Kidney epithelial cell (primary cell): ENCODE measurements at regions not wholly inside any gene's neighbourhood (a gene's known extent, or its start where the extent isn't known, plus 50 kb on each side); places are given as distances from the start of the nearest gene placed in this dataset.

Experiments used
- DNase-seq: peaks from one replicate; pipeline ENCODE4 v3.0.0-alpha.2; 2010; ENCODE audit warnings: low read depth
- H3K27me3 ChIP-seq: 2 replicates; pipeline ENCODE4 v1.6.0; 2011; ENCODE audit warnings: low read length; ENCODE audit not compliant: control insufficient read depth, insufficient read depth
- H3K36me3 ChIP-seq: 2 replicates; pipeline ENCODE4 v1.5.1; 2011; ENCODE audit warnings: low read length; ENCODE audit not compliant: control insufficient read depth, insufficient read depth
- H3K4me3 ChIP-seq: 2 replicates; pipeline ENCODE4 v1.5.1; 2011; ENCODE audit warnings: low read depth, mild to moderate bottlenecking, control low read depth, low read length
- TF ChIP-seq, protein P1 (sequence below): IDR thresholded peaks from 2 replicates; pipeline ENCODE4 v1.5.1; 2011; ENCODE audit warnings: mild to moderate bottlenecking, moderate library complexity, low read length, control low read depth, inconsistent platforms; ENCODE audit not compliant: insufficient read depth, poor library complexity, severe bottlenecking

DNA sequence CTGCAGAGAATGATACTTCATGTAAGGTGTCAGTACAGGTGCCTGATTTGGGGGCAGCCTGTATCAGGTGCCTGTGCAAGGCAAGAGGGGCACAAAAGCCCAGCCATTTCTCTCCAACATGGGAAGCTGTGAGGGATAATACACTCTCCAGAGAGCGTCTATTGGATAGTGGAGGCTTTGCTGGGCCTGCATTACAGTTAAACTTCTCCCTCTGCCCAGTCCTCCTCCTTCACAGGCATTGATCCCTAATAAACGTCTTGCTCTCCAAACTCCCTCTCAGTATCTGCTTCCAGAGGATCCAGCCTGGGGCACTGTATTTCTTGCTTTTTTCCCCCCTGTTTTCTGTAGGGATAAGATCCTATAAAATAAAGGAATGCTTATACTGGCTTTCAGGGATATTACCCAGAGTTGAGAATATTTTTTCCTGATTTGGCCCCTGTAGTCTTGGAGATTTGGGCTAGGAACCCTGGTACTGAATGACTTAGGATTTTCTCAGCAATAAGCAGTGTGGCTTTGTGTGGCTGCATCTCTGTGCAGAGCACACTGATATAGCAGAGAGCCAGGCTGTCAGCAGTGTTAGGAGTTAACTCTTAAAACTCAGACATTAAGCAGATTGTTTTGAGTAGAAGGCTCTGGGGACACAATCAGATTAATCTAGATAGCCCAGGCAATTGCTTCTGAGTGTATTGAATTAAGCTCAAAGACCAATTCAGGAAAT, 330.6 kb downstream of the CYRIA start:
- Histone ChIP-seq H3K4me3 (no peak overlapping the region), H3K27me3 (no peaks in the 10 kb centered on the region), H3K36me3 (no peaks in the 10 kb centered on the region)
- no peak for DNase-seq
- TF ChIP-seq, protein P1, sequence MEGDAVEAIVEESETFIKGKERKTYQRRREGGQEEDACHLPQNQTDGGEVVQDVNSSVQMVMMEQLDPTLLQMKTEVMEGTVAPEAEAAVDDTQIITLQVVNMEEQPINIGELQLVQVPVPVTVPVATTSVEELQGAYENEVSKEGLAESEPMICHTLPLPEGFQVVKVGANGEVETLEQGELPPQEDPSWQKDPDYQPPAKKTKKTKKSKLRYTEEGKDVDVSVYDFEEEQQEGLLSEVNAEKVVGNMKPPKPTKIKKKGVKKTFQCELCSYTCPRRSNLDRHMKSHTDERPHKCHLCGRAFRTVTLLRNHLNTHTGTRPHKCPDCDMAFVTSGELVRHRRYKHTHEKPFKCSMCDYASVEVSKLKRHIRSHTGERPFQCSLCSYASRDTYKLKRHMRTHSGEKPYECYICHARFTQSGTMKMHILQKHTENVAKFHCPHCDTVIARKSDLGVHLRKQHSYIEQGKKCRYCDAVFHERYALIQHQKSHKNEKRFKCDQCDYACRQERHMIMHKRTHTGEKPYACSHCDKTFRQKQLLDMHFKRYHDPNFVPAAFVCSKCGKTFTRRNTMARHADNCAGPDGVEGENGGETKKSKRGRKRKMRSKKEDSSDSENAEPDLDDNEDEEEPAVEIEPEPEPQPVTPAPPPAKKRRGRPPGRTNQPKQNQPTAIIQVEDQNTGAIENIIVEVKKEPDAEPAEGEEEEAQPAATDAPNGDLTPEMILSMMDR: no peak

DNA sequence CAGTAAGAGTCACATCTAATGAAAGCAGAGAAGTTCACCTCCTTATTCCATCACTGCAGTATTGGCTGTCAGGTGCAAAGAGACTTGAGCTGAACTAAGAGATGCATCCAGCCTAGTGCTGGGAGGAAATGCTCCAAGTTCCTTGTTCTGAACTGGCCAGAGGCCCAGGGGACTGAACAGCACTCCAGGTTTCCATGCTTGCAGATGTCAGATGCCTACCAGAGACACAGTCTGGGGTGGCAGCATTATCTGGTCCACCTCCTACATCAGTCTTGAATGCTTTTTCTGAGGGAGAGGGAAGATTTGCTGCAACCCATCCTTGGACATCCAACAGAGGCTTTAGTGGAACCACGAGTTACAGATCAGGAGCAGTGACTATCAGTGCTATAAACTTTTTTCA, 331.3 kb downstream of the CYRIA start:
- no peak for DNase-seq
- no peaks in the 10 kb centered on the region for H3K36me3 ChIP-seq
- TF ChIP-seq, protein P1: no peak
- no peak overlapping the region for H3K4me3 ChIP-seq
- H3K27me3 ChIP-seq: no peaks in the 10 kb centered on the region

DNA sequence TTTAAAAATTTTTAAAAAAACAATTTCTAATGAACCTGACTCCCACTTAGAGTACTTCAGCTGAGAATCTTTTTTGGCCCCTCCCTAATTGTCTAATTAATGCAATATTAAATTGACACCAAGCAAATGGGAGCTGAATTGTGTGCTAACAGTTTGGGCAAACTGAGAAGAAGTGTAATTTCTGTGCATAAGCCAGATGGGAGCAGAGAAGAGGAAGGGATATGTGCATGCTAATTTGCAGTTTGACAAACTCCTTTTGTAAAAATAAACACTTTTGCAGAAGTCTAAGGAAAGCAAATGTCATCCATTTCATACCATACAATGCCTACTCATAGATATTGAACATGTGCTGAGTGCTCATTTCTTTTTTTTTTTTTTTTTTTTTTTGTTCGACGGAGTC, 332.0 kb downstream of the CYRIA start:
- no peak for DNase-seq
- TF ChIP-seq, protein P1: no peak
- Histone ChIP-seq H3K27me3 (no peaks in the 10 kb centered on the region), H3K36me3 (no peaks in the 10 kb centered on the region), H3K4me3 (no peak overlapping the region)

DNA sequence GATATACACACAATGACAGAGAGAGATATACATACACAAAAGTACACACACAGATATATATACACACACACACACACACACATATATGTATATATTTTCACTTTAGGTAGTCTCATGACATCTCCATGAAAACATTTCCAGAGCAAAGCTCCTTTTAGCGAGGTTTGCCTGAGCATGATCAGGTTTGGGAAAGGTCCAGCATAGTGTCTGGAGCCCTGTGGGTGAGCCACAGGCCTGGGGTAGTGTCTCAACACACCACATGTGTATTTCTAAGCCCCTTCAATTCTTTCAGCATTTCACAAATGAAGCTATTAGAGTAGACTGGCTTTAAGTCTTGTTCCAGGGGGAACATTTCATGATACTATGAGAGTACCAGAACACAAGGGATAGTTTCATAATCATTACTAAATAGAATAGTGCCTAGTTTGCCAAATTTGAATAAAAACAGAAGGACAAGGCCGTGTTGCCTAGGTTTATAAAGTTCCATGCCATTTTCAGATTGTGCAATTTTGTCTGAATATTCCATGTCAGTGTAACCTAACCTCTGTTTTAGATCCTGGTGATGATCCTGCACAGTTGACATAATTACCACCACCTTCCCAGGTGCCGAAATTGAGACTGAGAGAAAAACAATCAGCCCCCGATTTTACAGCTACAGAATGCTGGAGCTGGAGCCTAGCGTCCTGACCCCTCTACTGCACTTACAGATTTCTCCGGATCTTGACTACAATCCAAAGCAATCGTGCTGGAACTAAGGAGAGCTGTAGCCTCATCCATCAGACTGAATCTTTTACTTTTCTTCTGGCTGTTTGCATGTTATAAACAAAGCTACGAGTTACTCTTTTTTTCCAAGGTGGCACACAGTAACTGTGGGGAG, 332.7 kb downstream of the CYRIA start:
- H3K36me3 ChIP-seq: no peaks in the 10 kb centered on the region
- no peak for DNase-seq
- no peak overlapping the region for H3K4me3 ChIP-seq
- no peaks in the 10 kb centered on the region for H3K27me3 ChIP-seq
- TF ChIP-seq, protein P1: no peak

DNA sequence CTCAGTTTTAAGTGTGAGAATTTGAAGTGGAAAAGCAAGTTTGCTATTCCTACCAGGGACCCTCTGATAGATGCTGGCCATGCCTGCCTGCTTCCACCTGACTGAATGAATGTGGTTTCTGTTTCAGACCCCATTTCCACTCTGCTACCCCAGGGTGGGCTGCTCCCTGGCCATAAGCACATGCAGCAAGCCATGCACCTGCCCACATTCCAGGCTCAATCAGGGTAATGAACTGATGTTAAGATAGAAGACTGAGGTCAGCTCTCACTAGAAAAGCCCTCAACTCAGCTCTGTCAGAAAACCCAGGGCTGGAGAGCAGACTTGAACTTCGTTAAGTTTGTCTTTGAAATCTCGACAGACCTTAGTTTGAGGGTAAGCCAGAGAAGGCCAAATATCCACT, 333.9 kb downstream of the CYRIA start:
- TF ChIP-seq, protein P1: no peak
- Histone ChIP-seq H3K36me3 (no peaks in the 10 kb centered on the region), H3K27me3 (no peaks in the 10 kb centered on the region), H3K4me3 (no peak overlapping the region)
- no peak for DNase-seq
